ENCODE measurements at regions not wholly inside any gene's neighbourhood (a gene's known extent, or its start where the extent isn't known, plus 50 kb on each side); places are given as distances from the start of the nearest gene placed in this dataset.

GRCh38 chr7:106369816-106370215 is 85.0 kb upstream of the NAMPT start:
- no peaks in the 10 kb centered on the region for H3K4me1 ChIP-seq (ENCODE audit: insufficient read depth, low read length, poor library complexity, severe bottlenecking)
- DNase-seq (ENCODE audit: low spot score), result no peak
- H3K27me3 ChIP-seq (replicated peaks; ENCODE audit: insufficient read depth, low read depth, low read length, poor library complexity), result no peaks in the 10 kb centered on the region
- intact Hi-C loops (cut with micrococcal nuclease; ENCODE audit: unreplicated experiment), result loop anchor here (5.0 kb wide), 1 partner anchor 193 kb away; no protein-coding TSS in a partner anchor
- TF ChIP-seq EZH2 (IDR thresholded peaks at IDR 0.05; ENCODE audit: borderline replicate concordance, low read depth, low read length, poor library complexity, severe bottlenecking), result no peak
- no peak for TF ChIP-seq CTCF (conservative IDR thresholded peaks at IDR 0.05; ENCODE audit: low read depth, low read length)
- ChIA-PET CTCF (no interaction called here), POLR2A (ENCODE audit: low non-redundant PET) (no interaction called here)
- BruUV-seq (replicated peaks), result no TSS peak
- no peak overlapping the region for H3K4me3 ChIP-seq (ENCODE audit: low read depth, low read length, poor library complexity, severe bottlenecking)
- H3K9me3 ChIP-seq (ENCODE audit: low read depth, low read length, poor library complexity, severe bottlenecking), result no peaks in the 10 kb centered on the region
- H3K36me3 ChIP-seq (ENCODE audit: insufficient read depth, low read length, poor library complexity, severe bottlenecking), result no peaks in the 10 kb centered on the region
- H3K27ac ChIP-seq (ENCODE audit: low read depth, low read length, poor library complexity, severe bottlenecking), result no peak overlapping the region

GRCh38 chr7:106369352-106369751 is 84.6 kb upstream of the NAMPT start:
- ChIA-PET CTCF (no interaction called here), POLR2A (ENCODE audit: low non-redundant PET) (no interaction called here)
- no peak for DNase-seq (ENCODE audit: low spot score)

GRCh38 chr7:106367664-106368063 is 82.9 kb upstream of the NAMPT start:
- H3K4me1 ChIP-seq (ENCODE audit: insufficient read depth, low read length, poor library complexity, severe bottlenecking), result no peaks in the 10 kb centered on the region
- no peaks in the 10 kb centered on the region for H3K9me3 ChIP-seq (ENCODE audit: low read depth, low read length, poor library complexity, severe bottlenecking)
- DNase-seq (ENCODE audit: low spot score), result no peak
- no peak overlapping the region for H3K27ac ChIP-seq (ENCODE audit: low read depth, low read length, poor library complexity, severe bottlenecking)
- no peaks in the 10 kb centered on the region for H3K27me3 ChIP-seq (replicated peaks; ENCODE audit: insufficient read depth, low read depth, low read length, poor library complexity)
- BruUV-seq (replicated peaks), result no TSS peak
- H3K4me3 ChIP-seq (ENCODE audit: low read depth, low read length, poor library complexity, severe bottlenecking), result no peak overlapping the region
- ChIA-PET CTCF (interaction anchor here (1.3 to 1.4 kb wide), 2 partner anchors 95 to 191 kb away, joined by 3 read pairs; no protein-coding TSS in a partner anchor), POLR2A (ENCODE audit: low non-redundant PET) (no interaction called here)
- intact Hi-C loops (cut with micrococcal nuclease; ENCODE audit: unreplicated experiment), result loop anchor here (5.0 kb wide), 1 partner anchor 190 kb away; no protein-coding TSS in a partner anchor
- no peak for TF ChIP-seq EZH2 (IDR thresholded peaks at IDR 0.05; ENCODE audit: borderline replicate concordance, low read depth, low read length, poor library complexity, severe bottlenecking)
- no peak for TF ChIP-seq CTCF (conservative IDR thresholded peaks at IDR 0.05; ENCODE audit: low read depth, low read length)
- no peaks in the 10 kb centered on the region for H3K36me3 ChIP-seq (ENCODE audit: insufficient read depth, low read length, poor library complexity, severe bottlenecking)

More at GRCh38 chr7:106369352-106369751, 84.6 kb upstream of the NAMPT start:
- TF ChIP-seq CTCF (conservative IDR thresholded peaks at IDR 0.05; ENCODE audit: low read depth, low read length) (no peak), EZH2 (IDR thresholded peaks at IDR 0.05; ENCODE audit: borderline replicate concordance, low read depth, low read length, poor library complexity, severe bottlenecking) (no peak)
- Histone ChIP-seq H3K9me3 (ENCODE audit: low read depth, low read length, poor library complexity, severe bottlenecking) (no peaks in the 10 kb centered on the region), H3K27me3 (replicated peaks; ENCODE audit: insufficient read depth, low read depth, low read length, poor library complexity) (no peaks in the 10 kb centered on the region), H3K4me1 (ENCODE audit: insufficient read depth, low read length, poor library complexity, severe bottlenecking) (no peaks in the 10 kb centered on the region), H3K27ac (ENCODE audit: low read depth, low read length, poor library complexity, severe bottlenecking) (no peak overlapping the region), H3K4me3 (ENCODE audit: low read depth, low read length, poor library complexity, severe bottlenecking) (no peak overlapping the region), H3K36me3 (ENCODE audit: insufficient read depth, low read length, poor library complexity, severe bottlenecking) (no peaks in the 10 kb centered on the region)
- BruUV-seq (replicated peaks), result no TSS peak
- intact Hi-C loops (cut with micrococcal nuclease; ENCODE audit: unreplicated experiment), result loop anchor here (5.0 kb wide), 1 partner anchor 192 kb away; no protein-coding TSS in a partner anchor

Measured in A673 (cell line).